Endothelial cell of umbilical vein (primary cell): ENCODE measurements at regions not wholly inside any gene's neighbourhood (a gene's known extent, or its start where the extent isn't known, plus 50 kb on each side); places are given as distances from the start of the nearest gene placed in this dataset.

Experiments
- CTCF ChIP-seq, 2 donors: IDR thresholded peaks; 1 replicate in 1 of 2; 2 replicates in 1 of 2; pipeline ENCODE4 v1.5.1; 2011; ENCODE audit warnings: low read length in 2 of 2, mild to moderate bottlenecking in 2 of 2, moderate library complexity in 2 of 2, control low read depth in 1 of 2, inconsistent platforms in 1 of 2, low read depth in 1 of 2; ENCODE audit not compliant: insufficient read depth in 1 of 2; ENCODE audit errors: extremely low read depth in 1 of 2
- EZH2 ChIP-seq: IDR thresholded peaks from 2 replicates; pipeline ENCODE4 v1.6.1; 2012; ENCODE audit warnings: borderline replicate concordance, low read depth, mild to moderate bottlenecking, moderate library complexity, low read length, inconsistent platforms; ENCODE audit not compliant: severe bottlenecking
- FOS ChIP-seq: IDR thresholded peaks from 2 replicates; pipeline ENCODE4 v1.6.1; 2011; ENCODE audit warnings: mild to moderate bottlenecking, low read length, moderate library complexity, borderline replicate concordance; ENCODE audit not compliant: insufficient read depth
- GATA2 ChIP-seq: IDR thresholded peaks from 2 replicates; pipeline ENCODE4 v1.7.0; 2011; ENCODE audit warnings: low read depth, mild to moderate bottlenecking, moderate library complexity, mixed read lengths, low read length; ENCODE audit not compliant: insufficient read length, insufficient read depth
- JUN ChIP-seq: IDR thresholded peaks from 2 replicates; pipeline ENCODE4 v1.6.1; 2011; ENCODE audit warnings: borderline replicate concordance, low read depth; ENCODE audit not compliant: insufficient read length, insufficient read depth
- MYC ChIP-seq: IDR thresholded peaks from one replicate; pipeline ENCODE4 v1.6.1; 2011; ENCODE audit warnings: mild to moderate bottlenecking, low read depth, low read length
- POLR2A ChIP-seq: IDR thresholded peaks from 2 replicates; pipeline ENCODE4 v1.6.1; 2012; ENCODE audit warnings: low read depth, mild to moderate bottlenecking, control low read depth, low read length
- POLR2AphosphoS5 ChIP-seq: IDR thresholded peaks from 2 replicates; pipeline ENCODE4 v1.6.1; 2012; ENCODE audit warnings: low read depth, mild to moderate bottlenecking, control low read depth, low read length, moderate library complexity; ENCODE audit not compliant: insufficient read depth
- TF ChIP-seq, protein P1 (sequence below): IDR thresholded peaks from 2 replicates; pipeline ENCODE4 v1.6.1; 2011; ENCODE audit not compliant: insufficient read depth, insufficient read length

DNA sequence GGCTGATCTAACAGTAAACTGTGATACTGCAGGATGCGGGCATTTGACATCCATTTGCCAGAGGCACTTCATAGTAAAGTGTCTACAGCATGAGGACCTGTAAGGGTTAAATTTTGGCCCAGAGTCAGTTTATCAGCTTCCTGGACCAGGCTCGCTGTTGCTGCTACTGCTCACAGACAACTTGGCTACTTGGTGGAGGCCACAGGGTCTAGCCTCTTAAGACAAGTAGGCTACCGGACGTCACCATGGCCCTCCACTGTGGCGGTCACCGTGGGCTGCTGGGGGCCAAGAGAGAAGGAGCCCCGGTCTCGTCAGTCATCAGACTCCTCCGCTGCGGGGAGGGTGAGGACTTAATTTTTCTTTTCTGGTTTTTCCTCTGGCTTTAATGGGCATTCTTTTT is 117.3 kb upstream of the PZP start:
- TF ChIP-seq CTCF (IDR thresholded peaks at IDR 0.05; ENCODE audit: extremely low read depth in 1 of 2, insufficient read depth in 1 of 2, low read depth in 1 of 2, low read length in 2 of 2) (no peak), EZH2 (no peak), POLR2A (no peak), MYC (no peak), POLR2AphosphoS5 (no peak), GATA2 (no peak), JUN (no peak), FOS (no peak)
- TF ChIP-seq, protein P1, sequence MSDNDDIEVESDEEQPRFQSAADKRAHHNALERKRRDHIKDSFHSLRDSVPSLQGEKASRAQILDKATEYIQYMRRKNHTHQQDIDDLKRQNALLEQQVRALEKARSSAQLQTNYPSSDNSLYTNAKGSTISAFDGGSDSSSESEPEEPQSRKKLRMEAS = no peak
